Nephron progenitor cell (in vitro differentiated cells): ENCODE measurements at regions not wholly inside any gene's neighbourhood (a gene's known extent, or its start where the extent isn't known, plus 50 kb on each side); places are given as distances from the start of the nearest gene placed in this dataset.
"Not testable (repeated sequence)": the region's sequence is repeated elsewhere in the genome, so short reads cannot be mapped to it uniquely, and the experiment has no call there.

Experiments used
- DNase-seq: peaks from one replicate; pipeline ENCODE4 v3.0.0; 2021
- H3K27ac Mint-ChIP-seq: 2 replicates; pipeline ENCODE4 v1.8.0; 2021; ENCODE audit warnings: mild to moderate bottlenecking, moderate library complexity, mixed read lengths
- H3K27me3 Mint-ChIP-seq: 2 replicates; pipeline ENCODE4 v1.8.0; 2021; ENCODE audit warnings: mild to moderate bottlenecking, low read depth, mixed read lengths; ENCODE audit not compliant: poor library complexity
- H3K36me3 Mint-ChIP-seq: 2 replicates; pipeline ENCODE4 v1.8.0; 2021; ENCODE audit warnings: low read depth, mixed read lengths
- H3K4me1 Mint-ChIP-seq: 2 replicates; pipeline ENCODE4 v1.8.0; 2021; ENCODE audit warnings: mixed read lengths
- H3K4me3 Mint-ChIP-seq: 2 replicates; pipeline ENCODE4 v1.8.0; 2021; ENCODE audit warnings: mild to moderate bottlenecking, moderate library complexity, mixed read lengths
- H3K9me3 Mint-ChIP-seq: 2 replicates; pipeline ENCODE4 v1.8.0; 2021; ENCODE audit warnings: mild to moderate bottlenecking, moderate library complexity, mixed read lengths
- CTCF ChIP-seq: fragments of 200-600 bp; sonication (generic); IDR thresholded peaks from 2 replicates; pipeline ENCODE4 v1.5.0; 2021; ENCODE audit warnings: antibody characterized with exemption

- H3K4me1 Mint-ChIP-seq: no peaks in the 10 kb centered on the region
- peaks cover 55% of the 10 kb centered on the region for H3K9me3 Mint-ChIP-seq
- no peaks in the 10 kb centered on the region for H3K27me3 Mint-ChIP-seq
- no peaks in the 10 kb centered on the region for H3K36me3 Mint-ChIP-seq
- DNase-seq: no peak
- no peak overlapping the region for H3K4me3 Mint-ChIP-seq
- no peak for TF ChIP-seq CTCF
- no peak overlapping the region for H3K27ac Mint-ChIP-seq
Measured at GRCh38 chr17:21602176-21602575, 90.1 kb upstream of the KCNJ18 start.

- peaks cover 44% of the 10 kb centered on the region for H3K9me3 Mint-ChIP-seq
- H3K4me1 Mint-ChIP-seq, H3K4me3 Mint-ChIP-seq: not testable (repeated sequence)
Measured at GRCh38 chr17:21603292-21603691, 89.0 kb upstream of the KCNJ18 start.

GRCh38 chr17:21611443-21611842, 80.9 kb upstream of the KCNJ18 start:
- peaks cover 62% of the 10 kb centered on the region for H3K9me3 Mint-ChIP-seq
- DNase-seq, H3K36me3 Mint-ChIP-seq, H3K27me3 Mint-ChIP-seq, H3K4me1 Mint-ChIP-seq, H3K4me3 Mint-ChIP-seq, H3K27ac Mint-ChIP-seq: not testable (repeated sequence)

More at GRCh38 chr17:21603292-21603691, 89.0 kb upstream of the KCNJ18 start:
- not testable (repeated sequence) for H3K27me3 Mint-ChIP-seq, DNase-seq, H3K27ac Mint-ChIP-seq, H3K36me3 Mint-ChIP-seq

- DNase-seq, H3K27me3 Mint-ChIP-seq, H3K4me1 Mint-ChIP-seq, H3K27ac Mint-ChIP-seq, H3K4me3 Mint-ChIP-seq, H3K36me3 Mint-ChIP-seq: not testable (repeated sequence)
- H3K9me3 Mint-ChIP-seq: peaks cover 63% of the 10 kb centered on the region
Measured at GRCh38 chr17:21612123-21613070, 79.9 kb upstream of the KCNJ18 start.

GRCh38 chr17:21613071-21613429, 79.3 kb upstream of the KCNJ18 start:
- TF ChIP-seq CTCF: no peak
- Mint-ChIP-seq H3K9me3 (peaks cover 66% of the 10 kb centered on the region), H3K4me3 (no peak overlapping the region), H3K36me3 (no peaks in the 10 kb centered on the region), H3K27me3 (peaks cover 6% of the 10 kb centered on the region), H3K27ac (no peak overlapping the region), H3K4me1 (no peaks in the 10 kb centered on the region)
- no peak for DNase-seq

GRCh38 chr17:21626987-21627386, 65.3 kb upstream of the KCNJ18 start:
- peaks cover 43% of the 10 kb centered on the region for H3K9me3 Mint-ChIP-seq
- H3K27ac Mint-ChIP-seq, DNase-seq, H3K27me3 Mint-ChIP-seq, H3K4me1 Mint-ChIP-seq, H3K4me3 Mint-ChIP-seq, H3K36me3 Mint-ChIP-seq: not testable (repeated sequence)
